ENCODE measurements at regions not wholly inside any gene's neighbourhood (a gene's known extent, or its start where the extent isn't known, plus 50 kb on each side); places are given as distances from the start of the nearest gene placed in this dataset.

DNA sequence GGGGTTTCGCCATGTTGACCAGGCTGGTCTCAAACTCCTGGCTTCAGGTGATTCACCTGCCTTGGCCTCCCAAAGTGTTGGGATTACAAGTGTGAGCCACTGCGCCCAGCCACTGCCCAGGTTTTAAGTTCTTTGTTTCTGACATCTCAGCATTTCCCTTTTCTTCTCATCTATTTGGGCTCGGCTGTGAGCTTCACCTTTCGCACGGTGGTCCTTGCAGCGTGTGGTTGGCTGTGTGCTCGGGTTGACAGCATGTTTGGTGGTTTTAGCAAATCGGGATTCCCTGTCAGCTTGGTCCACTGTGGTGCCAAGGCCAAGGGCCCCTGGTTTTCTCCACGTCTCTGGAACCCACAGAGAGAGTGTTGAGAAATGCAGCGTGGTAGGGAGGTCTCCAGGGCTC, 138.8 kb downstream of the DNAJB6 start:
- Histone ChIP-seq H4K5ac (ENCODE audit: insufficient read length, low read depth, low read length) (no peak overlapping the region), H3K27ac (ENCODE audit: low read depth, low read length) (no peak overlapping the region), H4K20me1 (replicated peaks in 1 of 2; ENCODE audit: control insufficient read depth in 1 of 2, insufficient read depth in 2 of 2, low read length in 2 of 2) (no peaks in the 10 kb centered on the region), H2BK5ac (ENCODE audit: low read depth, low read length) (no peak overlapping the region), H3K4me3 (ENCODE audit: extremely low read depth in 1 of 4, insufficient read depth in 2 of 4, low read depth in 3 of 4, low read length in 4 of 4) (no peak overlapping the region), H3K14ac (ENCODE audit: insufficient read length) (no peak overlapping the region), H3K23ac (ENCODE audit: insufficient read length) (no peak overlapping the region), H3K79me1 (ENCODE audit: low read depth, low read length) (no peaks in the 10 kb centered on the region), H3K4me1 (replicated peaks in 1 of 4; ENCODE audit: control insufficient read depth in 3 of 4, insufficient read depth in 4 of 4, low read length in 3 of 4) (0 out of 7 replicates have a peak, but pooled peaks cover 0 to 3% (median 0%) of the 10 kb centered on the region in 4 experiments), H3K9me3 (ENCODE audit: insufficient read depth in 2 of 2, low read depth in 1 of 2, low read length in 1 of 2) (peaks cover 7 to 14% of the 10 kb centered on the region in 2 experiments; a peak in 3 of 4 replicates), H4K91ac (replicated peaks; ENCODE audit: insufficient read length, low read length) (no peak overlapping the region), H2AFZ (ENCODE audit: low read length) (no peak overlapping the region), H2BK20ac (ENCODE audit: low read length) (no peak overlapping the region), H3K18ac (ENCODE audit: extremely low read depth, low read length) (no peak overlapping the region), H2BK12ac (ENCODE audit: low read depth, low read length) (no peak overlapping the region), H3K9ac (replicated peaks in 1 of 4; ENCODE audit: extremely low read depth in 1 of 4, low read depth in 3 of 4, low read length in 3 of 4) (no peak overlapping the region), H3K56ac (replicated peaks; ENCODE audit: insufficient read length, low read depth, low read length) (no peak overlapping the region), H3K4ac (replicated peaks; ENCODE audit: insufficient read length, low read depth, low read length) (no peak overlapping the region), H2BK120ac (replicated peaks; ENCODE audit: low read depth, low read length) (no peak overlapping the region), H3K4me2 (ENCODE audit: insufficient read depth in 1 of 2, low read depth in 2 of 2, low read length in 2 of 2) (no peak overlapping the region), H3K79me2 (ENCODE audit: control insufficient read depth in 1 of 2, insufficient read depth in 2 of 2, low read length in 2 of 2) (no peaks in the 10 kb centered on the region), H3K27me3 (replicated peaks in 1 of 4; ENCODE audit: control insufficient read depth in 3 of 4, extremely low read depth in 1 of 4, insufficient read depth in 3 of 4, low read length in 3 of 4) (no peaks in the 10 kb centered on the region; a peak in 1 of 7 replicates), H3K36me3 (ENCODE audit: control insufficient read depth in 2 of 4, insufficient read depth in 4 of 4, low read length in 3 of 4) (no peaks in the 10 kb centered on the region), H3K23me2 (ENCODE audit: low read depth, low read length) (no peaks in the 10 kb centered on the region), H4K8ac (ENCODE audit: extremely low read depth, insufficient read depth, low read length) (no peak overlapping the region), H2AK5ac (ENCODE audit: low read depth, low read length) (no peak overlapping the region), H2BK15ac (ENCODE audit: low read length) (no peak overlapping the region)
- DNase-seq (ENCODE audit: low read depth in 1 of 2, low spot score in 2 of 2): no peak
- CTCF ChIA-PET (ENCODE audit: partially characterized antibody): interaction anchor here (0.6 to 2.2 kb wide), 18 partner anchors 9 to 415 kb away, joined by 3 to 26 read pairs (median 5); no protein-coding TSS in a partner anchor
- POLR2A ChIA-PET (ENCODE audit: partially characterized antibody): no interaction called here
- WGBS, 2 experiments (ENCODE audit: extremely low coverage in 1 of 2, insufficient coverage in 1 of 2, insufficient read length in 1 of 2, insufficient replicate concordance in 2 of 2, low coverage in 1 of 2, low lambda C conversion rate in 2 of 2, missing lambda C conversion rate in 1 of 2): 93% methylated on average over 9 of the region's 10 CpGs; no CpG with 5 or more reads in 1 of the 2 experiments
- no peak for FAIRE-seq
- TF ChIP-seq, protein P1, sequence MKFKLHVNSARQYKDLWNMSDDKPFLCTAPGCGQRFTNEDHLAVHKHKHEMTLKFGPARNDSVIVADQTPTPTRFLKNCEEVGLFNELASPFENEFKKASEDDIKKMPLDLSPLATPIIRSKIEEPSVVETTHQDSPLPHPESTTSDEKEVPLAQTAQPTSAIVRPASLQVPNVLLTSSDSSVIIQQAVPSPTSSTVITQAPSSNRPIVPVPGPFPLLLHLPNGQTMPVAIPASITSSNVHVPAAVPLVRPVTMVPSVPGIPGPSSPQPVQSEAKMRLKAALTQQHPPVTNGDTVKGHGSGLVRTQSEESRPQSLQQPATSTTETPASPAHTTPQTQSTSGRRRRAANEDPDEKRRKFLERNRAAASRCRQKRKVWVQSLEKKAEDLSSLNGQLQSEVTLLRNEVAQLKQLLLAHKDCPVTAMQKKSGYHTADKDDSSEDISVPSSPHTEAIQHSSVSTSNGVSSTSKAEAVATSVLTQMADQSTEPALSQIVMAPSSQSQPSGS (IDR thresholded peaks at IDR 0.05; ENCODE audit: low read length): no peak
- TF ChIP-seq TBP (IDR thresholded peaks at IDR 0.05; ENCODE audit: low read depth, low read length) (no peak), PHF8 (conservative IDR thresholded peaks at IDR 0.05; ENCODE audit: low read depth, low read length) (no peak), JUND (IDR thresholded peaks at IDR 0.05; ENCODE audit: low read length) (no peak), CBX8 (IDR thresholded peaks at IDR 0.05; ENCODE audit: borderline replicate concordance, low read depth, low read length) (no peak), GTF2F1 (IDR thresholded peaks at IDR 0.05; ENCODE audit: borderline replicate concordance, low read depth, low read length) (no peak), TAF1 (IDR thresholded peaks at IDR 0.05; ENCODE audit: low read depth, low read length) (no peak), EP300 (IDR thresholded peaks at IDR 0.05; ENCODE audit: borderline replicate concordance in 1 of 2, low read depth in 2 of 2, low read length in 2 of 2) (no peak), TCF12 (IDR thresholded peaks at IDR 0.05; ENCODE audit: low read depth, low read length) (no peak), SIRT6 (IDR thresholded peaks at IDR 0.05; ENCODE audit: low read length) (no peak), EZH2 (IDR thresholded peaks at IDR 0.05; ENCODE audit: low read depth, low read length, severe bottlenecking) (no peak)
- TF ChIP-seq, protein P2, sequence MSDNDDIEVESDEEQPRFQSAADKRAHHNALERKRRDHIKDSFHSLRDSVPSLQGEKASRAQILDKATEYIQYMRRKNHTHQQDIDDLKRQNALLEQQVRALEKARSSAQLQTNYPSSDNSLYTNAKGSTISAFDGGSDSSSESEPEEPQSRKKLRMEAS (IDR thresholded peaks at IDR 0.05): no peak
